ENCODE measurements at regions not wholly inside any gene's neighbourhood (a gene's known extent, or its start where the extent isn't known, plus 50 kb on each side); places are given as distances from the start of the nearest gene placed in this dataset.

- no peak for DNase-seq
- Mint-ChIP-seq H3K4me3 (no peak overlapping the region), H3K27ac (no peak overlapping the region), H3K27me3 (ENCODE audit: insufficient read depth) (no peaks in the 10 kb centered on the region), H3K4me1 (ENCODE audit: low read depth) (no peaks in the 10 kb centered on the region), H3K36me3 (ENCODE audit: low read depth) (no peaks in the 10 kb centered on the region), H3K9me3 (no peaks in the 10 kb centered on the region; the same call in 1 of the 2 replicates)
- no peak for TF ChIP-seq CTCF (IDR thresholded peaks at IDR 0.05)
These were observed 440.3 kb downstream of the LRATD1 start for GRCh38 chr2:15072836-15073235.

GRCh38 chr2:15073664-15074063 lies 441.1 kb downstream of the LRATD1 start:
- no peaks in the 10 kb centered on the region for H3K36me3 Mint-ChIP-seq (ENCODE audit: low read depth)
- H3K4me3 Mint-ChIP-seq, result no peak overlapping the region
- no peaks in the 10 kb centered on the region for H3K4me1 Mint-ChIP-seq (ENCODE audit: low read depth)
- H3K27ac Mint-ChIP-seq, result no peak overlapping the region
- no peaks in the 10 kb centered on the region; the same call in 1 of the 2 replicates for H3K9me3 Mint-ChIP-seq
- TF ChIP-seq CTCF (IDR thresholded peaks at IDR 0.05), result no peak
- H3K27me3 Mint-ChIP-seq (ENCODE audit: insufficient read depth), result no peaks in the 10 kb centered on the region
- DNase-seq, result no peak

GRCh38 chr2:15074319-15074718 lies 441.8 kb downstream of the LRATD1 start:
- TF ChIP-seq CTCF (IDR thresholded peaks at IDR 0.05), result no peak
- H3K27me3 Mint-ChIP-seq (ENCODE audit: insufficient read depth), result no peaks in the 10 kb centered on the region
- H3K36me3 Mint-ChIP-seq (ENCODE audit: low read depth), result no peaks in the 10 kb centered on the region
- no peak for DNase-seq
- no peaks in the 10 kb centered on the region; the same call in 1 of the 2 replicates for H3K9me3 Mint-ChIP-seq
- H3K27ac Mint-ChIP-seq, result no peak overlapping the region
- H3K4me1 Mint-ChIP-seq (ENCODE audit: low read depth), result no peaks in the 10 kb centered on the region
- H3K4me3 Mint-ChIP-seq, result no peak overlapping the region

- Mint-ChIP-seq H3K36me3 (ENCODE audit: low read depth) (no peaks in the 10 kb centered on the region), H3K9me3 (no peaks in the 10 kb centered on the region; the same call in 1 of the 2 replicates), H3K4me1 (ENCODE audit: low read depth) (no peaks in the 10 kb centered on the region), H3K4me3 (no peak overlapping the region), H3K27me3 (ENCODE audit: insufficient read depth) (no peaks in the 10 kb centered on the region), H3K27ac (no peak overlapping the region)
- DNase-seq, result no peak
- no peak for TF ChIP-seq CTCF (IDR thresholded peaks at IDR 0.05)
These were observed 442.5 kb downstream of the LRATD1 start for GRCh38 chr2:15074751-15075700.

- Mint-ChIP-seq H3K4me1 (ENCODE audit: low read depth) (no peaks in the 10 kb centered on the region), H3K4me3 (no peak overlapping the region), H3K27ac (no peak overlapping the region), H3K36me3 (ENCODE audit: low read depth) (no peaks in the 10 kb centered on the region), H3K27me3 (ENCODE audit: insufficient read depth) (no peaks in the 10 kb centered on the region), H3K9me3 (peaks cover 2% of the 10 kb centered on the region; the same call in 1 of the 2 replicates)
- DNase-seq, result no peak
- no peak for TF ChIP-seq CTCF (IDR thresholded peaks at IDR 0.05)
These were observed 444.2 kb downstream of the LRATD1 start for GRCh38 chr2:15076668-15077067.

Measured in HFFc6 (cell line).